HG03097 (cell line): ENCODE measurements at regions not wholly inside any gene's neighbourhood (a gene's known extent, or its start where the extent isn't known, plus 50 kb on each side); places are given as distances from the start of the nearest gene placed in this dataset.

Experiments
- ATAC-seq: cut with Tn5 transposase; IDR thresholded peaks from one replicate; pipeline ENCODE4 v1.9.1; 2021; ENCODE audit not compliant: unreplicated experiment, low FRiP score

- ATAC-seq, result no peak
Observed at GRCh38 chr12:86551146-86551571, 295.0 kb upstream of the MGAT4C start.

GRCh38 chr12:86550218-86551145 lies 294.3 kb upstream of the MGAT4C start:
- ATAC-seq, result no peak

- no peak for ATAC-seq
Observed at GRCh38 chr12:86543716-86544115, 287.5 kb upstream of the MGAT4C start.

GRCh38 chr12:86530996-86531655 lies 274.9 kb upstream of the MGAT4C start:
- ATAC-seq, result no peak

- no peak for ATAC-seq
Observed at GRCh38 chr12:86526060-86526595, 269.9 kb upstream of the MGAT4C start.

- ATAC-seq, result no peak
Observed at GRCh38 chr12:86523844-86524243, 267.7 kb upstream of the MGAT4C start.

- no peak for ATAC-seq
Observed at GRCh38 chr12:86521870-86522269, 265.7 kb upstream of the MGAT4C start.

GRCh38 chr12:86513226-86513625 lies 257.0 kb upstream of the MGAT4C start:
- no peak for ATAC-seq

GRCh38 chr12:86496595-86496994 lies 240.4 kb upstream of the MGAT4C start:
- no peak for ATAC-seq

- no peak for ATAC-seq
Observed at GRCh38 chr12:86484473-86484872, 228.3 kb upstream of the MGAT4C start.

GRCh38 chr12:86473231-86473630 lies 217.0 kb upstream of the MGAT4C start:
- no peak for ATAC-seq

GRCh38 chr12:86456776-86457175 lies 200.6 kb upstream of the MGAT4C start:
- ATAC-seq, result no peak

- no peak for ATAC-seq
Observed at GRCh38 chr12:86456241-86456640, 200.1 kb upstream of the MGAT4C start.

- ATAC-seq, result no peak
Observed at GRCh38 chr12:86445356-86445755, 189.2 kb upstream of the MGAT4C start.

GRCh38 chr12:86435053-86435452 lies 178.9 kb upstream of the MGAT4C start:
- ATAC-seq, result no peak

GRCh38 chr12:86429824-86430223 lies 173.6 kb upstream of the MGAT4C start:
- ATAC-seq, result no peak

- no peak for ATAC-seq
Observed at GRCh38 chr12:86421333-86421732, 165.1 kb upstream of the MGAT4C start.

- no peak for ATAC-seq
Observed at GRCh38 chr12:86414201-86414600, 158.0 kb upstream of the MGAT4C start.

GRCh38 chr12:86411710-86412109 lies 155.5 kb upstream of the MGAT4C start:
- ATAC-seq, result no peak

- no peak for ATAC-seq
Observed at GRCh38 chr12:86407620-86408208, 151.5 kb upstream of the MGAT4C start.

GRCh38 chr12:86389949-86390348 lies 133.8 kb upstream of the MGAT4C start:
- no peak for ATAC-seq
